Hepatocyte (in vitro differentiated cells): ENCODE measurements at regions not wholly inside any gene's neighbourhood (a gene's known extent, or its start where the extent isn't known, plus 50 kb on each side); places are given as distances from the start of the nearest gene placed in this dataset.

Experiments used
- CTCF ChIP-seq: fragments of 200-600 bp; sonication (generic); IDR thresholded peaks from 2 replicates; pipeline ENCODE4 v1.5.1; 2016; ENCODE audit warnings: antibody characterized with exemption, mild to moderate bottlenecking; ENCODE audit not compliant: poor library complexity
- EZH2 ChIP-seq: fragments of 200-600 bp; sonication (generic); IDR thresholded peaks from 2 replicates; pipeline ENCODE4 v1.6.1; 2016; ENCODE audit warnings: antibody characterized with exemption, mild to moderate bottlenecking, borderline replicate concordance

- TF ChIP-seq CTCF (no peak), EZH2 (no peak)
Observed at GRCh38 chr9:78985084-78985738, 586.6 kb upstream of the TLE4 start.
